Large intestine (tissue), 3 donors: ENCODE measurements at regions not wholly inside any gene's neighbourhood (a gene's known extent, or its start where the extent isn't known, plus 50 kb on each side); places are given as distances from the start of the nearest gene placed in this dataset.

ENCODE experiments used
- DNase-seq, 2 donors: peaks; one replicate each; pipeline versions ENCODE4 v3.0.0 to v3.0.0-alpha.2; 2013
- H3K27ac ChIP-seq: one replicate; pipeline ENCODE4 v1.5.1; 2013; ENCODE audit warnings: low read length
- H3K27me3 ChIP-seq: 2 replicates; pipeline ENCODE4 v1.6.1; 2013; ENCODE audit warnings: low read length; ENCODE audit not compliant: control insufficient read depth, insufficient read depth
- H3K36me3 ChIP-seq: 2 replicates; pipeline ENCODE4 v1.6.1; 2013; ENCODE audit warnings: low read length; ENCODE audit not compliant: control insufficient read depth, insufficient read depth
- H3K4me1 ChIP-seq: one replicate; pipeline ENCODE4 v1.6.1; 2013; ENCODE audit warnings: low read length; ENCODE audit not compliant: control insufficient read depth, insufficient read depth
- H3K4me3 ChIP-seq: one replicate; pipeline ENCODE4 v1.5.1; 2013; ENCODE audit warnings: low read length
- H3K9me3 ChIP-seq: one replicate; pipeline ENCODE4 v1.6.1; 2013; ENCODE audit warnings: mild to moderate bottlenecking, low read depth, low read length, moderate library complexity; ENCODE audit not compliant: control insufficient read depth
- WGBS: methylation state at CpG from one replicate; pipeline ENCODE4 v1.1.5; 2013; ENCODE audit warnings: low lambda C conversion rate; ENCODE audit not compliant: insufficient coverage; 5-methylcytosine and 5-hydroxymethylcytosine counted together

- Histone ChIP-seq H3K4me1 (no peaks in the 10 kb centered on the region), H3K27me3 (no peaks in the 10 kb centered on the region), H3K27ac (no peak overlapping the region), H3K36me3 (no peaks in the 10 kb centered on the region), H3K9me3 (no peaks in the 10 kb centered on the region), H3K4me3 (no peak overlapping the region)
- no CpG with 5 or more reads among the region's 2 CpGs for WGBS
- no peak for DNase-seq
These were observed 732.4 kb upstream of the DPPA4 start for GRCh38 chr3:110069761-110070160.

GRCh38 chr3:110070161-110070916 lies 733.0 kb upstream of the DPPA4 start:
- H3K4me1 ChIP-seq: no peaks in the 10 kb centered on the region
- DNase-seq: peak in 1 of 2 donors; percentile 24
- H3K9me3 ChIP-seq: no peaks in the 10 kb centered on the region
- no peak overlapping the region for H3K4me3 ChIP-seq
- H3K27ac ChIP-seq: no peak overlapping the region
- no peaks in the 10 kb centered on the region for H3K27me3 ChIP-seq
- H3K36me3 ChIP-seq: no peaks in the 10 kb centered on the region
- WGBS: 44% methylated on average over 2 of the region's 2 CpGs

- no peaks in the 10 kb centered on the region for H3K27me3 ChIP-seq
- no peaks in the 10 kb centered on the region for H3K4me1 ChIP-seq
- no peaks in the 10 kb centered on the region for H3K36me3 ChIP-seq
- WGBS: no CpG with 5 or more reads among the region's 3 CpGs
- H3K4me3 ChIP-seq: no peak overlapping the region
- no peak overlapping the region for H3K27ac ChIP-seq
- DNase-seq: no peak
- no peaks in the 10 kb centered on the region for H3K9me3 ChIP-seq
These were observed 736.7 kb upstream of the DPPA4 start for GRCh38 chr3:110074095-110074494.

- H3K4me1 ChIP-seq: no peaks in the 10 kb centered on the region
- no peaks in the 10 kb centered on the region for H3K27me3 ChIP-seq
- H3K9me3 ChIP-seq: no peaks in the 10 kb centered on the region
- DNase-seq: no peak
- no peaks in the 10 kb centered on the region for H3K36me3 ChIP-seq
- H3K4me3 ChIP-seq: no peak overlapping the region
- H3K27ac ChIP-seq: no peak overlapping the region
- WGBS: no CpG with 5 or more reads among the region's 1 CpG
These were observed 739.7 kb upstream of the DPPA4 start for GRCh38 chr3:110077093-110077492.

- H3K9me3 ChIP-seq: peaks cover 4% of the 10 kb centered on the region
- DNase-seq: peak in 1 of 2 donors; percentile 7
- no peaks in the 10 kb centered on the region for H3K36me3 ChIP-seq
- no peaks in the 10 kb centered on the region for H3K4me1 ChIP-seq
- H3K27me3 ChIP-seq: no peaks in the 10 kb centered on the region
- H3K4me3 ChIP-seq: no peak overlapping the region
- peak overlapping the region; percentile 0 for H3K27ac ChIP-seq
These were observed 756.1 kb upstream of the DPPA4 start for GRCh38 chr3:110093411-110093810.

- H3K9me3 ChIP-seq: peaks cover 4% of the 10 kb centered on the region
- no peaks in the 10 kb centered on the region for H3K4me1 ChIP-seq
- H3K4me3 ChIP-seq: no peak overlapping the region
- no peak overlapping the region for H3K27ac ChIP-seq
- DNase-seq: peak in 1 of 2 donors; percentile 17
- no peaks in the 10 kb centered on the region for H3K36me3 ChIP-seq
- no peaks in the 10 kb centered on the region for H3K27me3 ChIP-seq
These were observed 756.6 kb upstream of the DPPA4 start for GRCh38 chr3:110093812-110094401.

GRCh38 chr3:110099711-110100110 lies 762.4 kb upstream of the DPPA4 start:
- Histone ChIP-seq H3K27ac (no peak overlapping the region), H3K9me3 (no peaks in the 10 kb centered on the region), H3K36me3 (no peaks in the 10 kb centered on the region), H3K4me1 (no peaks in the 10 kb centered on the region), H3K4me3 (no peak overlapping the region), H3K27me3 (no peaks in the 10 kb centered on the region)
- WGBS: no CpG with 5 or more reads among the region's 5 CpGs
- DNase-seq: no peak

- Histone ChIP-seq H3K9me3 (no peaks in the 10 kb centered on the region), H3K36me3 (no peaks in the 10 kb centered on the region), H3K4me3 (no peak overlapping the region), H3K27ac (no peak overlapping the region), H3K27me3 (no peaks in the 10 kb centered on the region), H3K4me1 (no peaks in the 10 kb centered on the region)
- no peak for DNase-seq
These were observed 764.0 kb upstream of the DPPA4 start for GRCh38 chr3:110101361-110101760.

- Histone ChIP-seq H3K27ac (no peak overlapping the region), H3K4me1 (no peaks in the 10 kb centered on the region), H3K36me3 (no peaks in the 10 kb centered on the region), H3K27me3 (no peaks in the 10 kb centered on the region), H3K4me3 (no peak overlapping the region), H3K9me3 (no peaks in the 10 kb centered on the region)
- whole genome bisulfite sequencing: no CpG with 5 or more reads among the region's 1 CpG
- no peak for DNase-seq
These were observed 769.5 kb upstream of the DPPA4 start for GRCh38 chr3:110106805-110107204.

- H3K27ac ChIP-seq: no peak overlapping the region
- no peaks in the 10 kb centered on the region for H3K9me3 ChIP-seq
- H3K4me1 ChIP-seq: no peaks in the 10 kb centered on the region
- H3K36me3 ChIP-seq: no peaks in the 10 kb centered on the region
- H3K27me3 ChIP-seq: no peaks in the 10 kb centered on the region
- no peak overlapping the region for H3K4me3 ChIP-seq
- no peak for DNase-seq
- WGBS: no CpG with 5 or more reads among the region's 1 CpG
These were observed 786.6 kb upstream of the DPPA4 start for GRCh38 chr3:110123946-110124345.

- H3K9me3 ChIP-seq: no peaks in the 10 kb centered on the region
- no peak for DNase-seq
- no CpG with 5 or more reads among the region's 10 CpGs for WGBS
- H3K27me3 ChIP-seq: no peaks in the 10 kb centered on the region
- no peaks in the 10 kb centered on the region for H3K36me3 ChIP-seq
- H3K4me3 ChIP-seq: no peak overlapping the region
- no peaks in the 10 kb centered on the region for H3K4me1 ChIP-seq
- no peak overlapping the region for H3K27ac ChIP-seq
These were observed 788.7 kb upstream of the DPPA4 start for GRCh38 chr3:110126065-110126464.
